ENCODE measurements at regions not wholly inside any gene's neighbourhood (a gene's known extent, or its start where the extent isn't known, plus 50 kb on each side); places are given as distances from the start of the nearest gene placed in this dataset.

GRCh38 chr6:167526465-167527368 is 201.8 kb downstream of the TTLL2 start:
- peaks cover 7% of the 10 kb centered on the region for H3K27me3 ChIP-seq
- no peak overlapping the region for H3K4me3 ChIP-seq
- WGBS = 74% methylated on average over 23 of the region's 23 CpGs
- no peaks in the 10 kb centered on the region for H3K9me3 ChIP-seq
- H3K36me3 ChIP-seq = no peaks in the 10 kb centered on the region
- no peaks in the 10 kb centered on the region for H3K4me1 ChIP-seq
- no peak overlapping the region for H3K27ac ChIP-seq
- DNase-seq (ENCODE audit: low spot score in 2 of 2) = no peak
- TF ChIP-seq POLR2AphosphoS5 (IDR thresholded peaks at IDR 0.05) (no peak), POLR2A (IDR thresholded peaks at IDR 0.05) (no peak), EP300 (IDR thresholded peaks at IDR 0.05) (no peak), CTCF (IDR thresholded peaks at IDR 0.05) (no peak)

DNA sequence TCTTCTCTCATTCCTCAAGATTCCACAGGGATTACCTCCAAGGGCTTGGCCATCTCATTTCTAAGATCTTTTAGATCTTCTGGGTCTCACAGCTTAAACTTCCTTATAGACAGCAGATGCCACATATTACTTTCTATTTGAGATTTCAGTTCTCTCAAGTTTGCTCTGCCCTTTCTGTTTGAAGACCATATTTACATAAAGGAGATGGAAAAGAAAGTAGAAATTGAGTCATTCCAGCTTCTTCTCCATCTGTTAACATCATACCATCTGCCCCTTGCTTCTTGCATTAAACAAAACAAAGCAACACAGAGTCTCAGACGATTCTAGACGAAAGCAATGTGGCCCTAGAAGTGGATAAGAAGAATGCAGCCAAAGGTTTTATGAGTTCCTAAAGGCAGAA is 203.4 kb downstream of the TTLL2 start:
- WGBS = 64% methylated on average over 2 of the region's 2 CpGs
- TF ChIP-seq POLR2A (IDR thresholded peaks at IDR 0.05) (no peak), POLR2AphosphoS5 (IDR thresholded peaks at IDR 0.05) (no peak), CTCF (IDR thresholded peaks at IDR 0.05) (no peak), EP300 (IDR thresholded peaks at IDR 0.05) (no peak)
- no peaks in the 10 kb centered on the region for H3K36me3 ChIP-seq

DNA sequence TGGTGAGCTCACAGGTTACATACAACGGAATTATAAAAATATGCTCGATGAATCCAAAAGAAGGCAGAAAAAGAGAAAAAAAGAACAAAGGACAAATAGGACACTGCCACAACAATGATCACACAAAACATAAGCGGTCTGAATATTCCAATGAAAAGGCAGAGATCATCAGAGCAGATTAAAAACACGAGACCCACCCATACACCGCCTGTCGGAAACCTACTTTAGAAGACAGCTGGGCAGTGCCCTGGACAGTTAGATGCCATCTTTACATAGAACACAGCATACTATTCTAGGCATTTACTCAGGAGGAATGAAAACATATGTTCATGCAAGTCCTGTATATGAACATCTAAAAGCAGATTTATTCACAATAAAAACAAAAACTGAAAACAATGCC is 204.1 kb downstream of the TTLL2 start:
- no peak for DNase-seq (ENCODE audit: low spot score in 2 of 2)

More for the DNA sequence above, 203.4 kb downstream of the TTLL2 start:
- Histone ChIP-seq H3K9me3 (no peaks in the 10 kb centered on the region), H3K4me3 (no peak overlapping the region), H3K27ac (no peak overlapping the region), H3K4me1 (no peaks in the 10 kb centered on the region), H3K27me3 (peaks cover 9% of the 10 kb centered on the region)
- no peak for DNase-seq (ENCODE audit: low spot score in 2 of 2)

GRCh38 chr6:167529444-167530335 is 204.8 kb downstream of the TTLL2 start:
- 82% methylated on average over 11 of the region's 11 CpGs for WGBS
- no peaks in the 10 kb centered on the region for H3K4me1 ChIP-seq
- H3K27ac ChIP-seq = no peak overlapping the region
- TF ChIP-seq POLR2A (IDR thresholded peaks at IDR 0.05) (no peak), EP300 (IDR thresholded peaks at IDR 0.05) (no peak), CTCF (IDR thresholded peaks at IDR 0.05) (no peak), POLR2AphosphoS5 (IDR thresholded peaks at IDR 0.05) (no peak)
- H3K4me3 ChIP-seq = no peak overlapping the region
- DNase-seq (ENCODE audit: low spot score in 2 of 2) = no peak
- no peaks in the 10 kb centered on the region for H3K9me3 ChIP-seq
- H3K36me3 ChIP-seq = no peaks in the 10 kb centered on the region
- H3K27me3 ChIP-seq = peaks cover 3% of the 10 kb centered on the region

More for the DNA sequence above, 204.1 kb downstream of the TTLL2 start:
- H3K36me3 ChIP-seq = no peaks in the 10 kb centered on the region
- H3K27ac ChIP-seq = no peak overlapping the region
- peaks cover 6% of the 10 kb centered on the region for H3K27me3 ChIP-seq
- TF ChIP-seq POLR2AphosphoS5 (IDR thresholded peaks at IDR 0.05) = no peak
- no peak for TF ChIP-seq CTCF (IDR thresholded peaks at IDR 0.05)
- TF ChIP-seq POLR2A (IDR thresholded peaks at IDR 0.05) = no peak
- TF ChIP-seq EP300 (IDR thresholded peaks at IDR 0.05) = no peak
- H3K9me3 ChIP-seq = no peaks in the 10 kb centered on the region
- H3K4me3 ChIP-seq = no peak overlapping the region
- H3K4me1 ChIP-seq = no peaks in the 10 kb centered on the region
- 73% methylated on average over 6 of the region's 6 CpGs for WGBS

GRCh38 chr6:167530951-167531350 is 206.1 kb downstream of the TTLL2 start:
- H3K4me1 ChIP-seq = no peaks in the 10 kb centered on the region
- no peaks in the 10 kb centered on the region for H3K36me3 ChIP-seq
- peaks cover 3% of the 10 kb centered on the region for H3K27me3 ChIP-seq
- TF ChIP-seq EP300 (IDR thresholded peaks at IDR 0.05) (no peak), CTCF (IDR thresholded peaks at IDR 0.05) (no peak), POLR2A (IDR thresholded peaks at IDR 0.05) (no peak), POLR2AphosphoS5 (IDR thresholded peaks at IDR 0.05) (no peak)
- H3K4me3 ChIP-seq = no peak overlapping the region
- H3K9me3 ChIP-seq = no peaks in the 10 kb centered on the region
- H3K27ac ChIP-seq = no peak overlapping the region
- WGBS = 82% methylated on average over 11 of the region's 16 CpGs
- no peak for DNase-seq (ENCODE audit: low spot score in 2 of 2)

Data from suprapubic skin (tissue), 4 donors.